ENCODE measurements at regions not wholly inside any gene's neighbourhood (a gene's known extent, or its start where the extent isn't known, plus 50 kb on each side); places are given as distances from the start of the nearest gene placed in this dataset.

- intact Hi-C loops (cut with micrococcal nuclease): no loop called here
- no peak overlapping the region for H3K4me3 Mint-ChIP-seq
- no peak for DNase-seq
- peaks cover 5% of the 10 kb centered on the region for H3K4me1 Mint-ChIP-seq
- H2AFZ ChIP-seq (ENCODE audit: insufficient read depth, low read depth, low read length, poor library complexity, severe bottlenecking): no peak overlapping the region
- H3K27ac Mint-ChIP-seq: no peak overlapping the region
- peaks cover 0 to 2% (median 0%) of the 10 kb centered on the region in 7 donors for H3K9me3 Mint-ChIP-seq
- no peaks in the 10 kb centered on the region for H3K36me3 ChIP-seq (replicated peaks in 1 of 2; ENCODE audit: control insufficient read depth in 1 of 2, insufficient read depth in 2 of 2, low read length in 2 of 2)
- H3K4me2 ChIP-seq (replicated peaks; ENCODE audit: extremely low read depth, low read length, poor library complexity, severe bottlenecking): no peak overlapping the region
- TF ChIP-seq CTCF (IDR thresholded peaks at IDR 0.05): no peak
- H3K4me1 ChIP-seq (ENCODE audit: control insufficient read depth in 1 of 2, insufficient read depth in 2 of 2, low read length in 2 of 2): no peaks in the 10 kb centered on the region
- H3K9ac ChIP-seq (ENCODE audit: insufficient read depth, low read length, poor library complexity, severe bottlenecking): no peak overlapping the region
- H3K9me3 ChIP-seq (replicated peaks in 1 of 2; ENCODE audit: control insufficient read depth in 1 of 2, insufficient read depth in 1 of 2, low read length in 2 of 2): no peaks in the 10 kb centered on the region
- WGBS (ENCODE audit: insufficient coverage): 100% methylated on average over 2 of the region's 7 CpGs
- H3K79me2 ChIP-seq (ENCODE audit: insufficient read depth, low read length): no peaks in the 10 kb centered on the region
- no peak overlapping the region for H3K4me3 ChIP-seq (replicated peaks in 1 of 3; ENCODE audit: low read depth in 2 of 3, low read length in 3 of 3)
- no peaks in the 10 kb centered on the region for H3K36me3 Mint-ChIP-seq
- no peaks in the 10 kb centered on the region for H3K27me3 ChIP-seq (ENCODE audit: control insufficient read depth in 2 of 2, insufficient read depth in 2 of 2, low read length in 2 of 2)
- H3K27me3 Mint-ChIP-seq (ENCODE audit: low read depth in 3 of 3): peaks cover 0 to 3% (median 3%) of the 10 kb centered on the region in 3 donors
- no peaks in the 10 kb centered on the region for H4K20me1 ChIP-seq (ENCODE audit: insufficient read depth, low read length)
- no peak overlapping the region for H3K27ac ChIP-seq (ENCODE audit: low read depth in 1 of 2, low read length in 2 of 2)
These were observed 160.7 kb upstream of the LMO4 start for GRCh38 chr1:87167848-87168525.

GRCh38 chr1:87169263-87169910 lies 159.3 kb upstream of the LMO4 start:
- Histone ChIP-seq H3K9ac (ENCODE audit: insufficient read depth, low read length, poor library complexity, severe bottlenecking) (no peak overlapping the region), H4K20me1 (ENCODE audit: insufficient read depth, low read length) (no peaks in the 10 kb centered on the region), H3K4me3 (replicated peaks in 1 of 3; ENCODE audit: low read depth in 2 of 3, low read length in 3 of 3) (no peak overlapping the region), H3K4me2 (replicated peaks; ENCODE audit: extremely low read depth, low read length, poor library complexity, severe bottlenecking) (no peak overlapping the region), H3K36me3 (replicated peaks in 1 of 2; ENCODE audit: control insufficient read depth in 1 of 2, insufficient read depth in 2 of 2, low read length in 2 of 2) (no peaks in the 10 kb centered on the region), H3K4me1 (ENCODE audit: control insufficient read depth in 1 of 2, insufficient read depth in 2 of 2, low read length in 2 of 2) (no peaks in the 10 kb centered on the region), H3K27ac (ENCODE audit: low read depth in 1 of 2, low read length in 2 of 2) (no peak overlapping the region), H3K79me2 (ENCODE audit: insufficient read depth, low read length) (no peaks in the 10 kb centered on the region), H2AFZ (ENCODE audit: insufficient read depth, low read depth, low read length, poor library complexity, severe bottlenecking) (no peak overlapping the region), H3K9me3 (replicated peaks in 1 of 2; ENCODE audit: control insufficient read depth in 1 of 2, insufficient read depth in 1 of 2, low read length in 2 of 2) (no peaks in the 10 kb centered on the region), H3K27me3 (ENCODE audit: control insufficient read depth in 2 of 2, insufficient read depth in 2 of 2, low read length in 2 of 2) (no peaks in the 10 kb centered on the region)
- TF ChIP-seq CTCF (IDR thresholded peaks at IDR 0.05): no peak
- intact Hi-C loops (cut with micrococcal nuclease): no loop called here
- Mint-ChIP-seq H3K4me1 (peaks cover 5% of the 10 kb centered on the region), H3K36me3 (no peaks in the 10 kb centered on the region), H3K9me3 (peaks cover 0 to 2% (median 0%) of the 10 kb centered on the region in 7 donors), H3K4me3 (no peak overlapping the region), H3K27ac (no peak overlapping the region), H3K27me3 (ENCODE audit: low read depth in 3 of 3) (peaks cover 0 to 3% (median 3%) of the 10 kb centered on the region in 3 donors)
- no peak for DNase-seq
- 89% methylated on average over 3 of the region's 3 CpGs for WGBS (ENCODE audit: insufficient coverage)

All from CD14-positive monocyte (primary cell).